ENCODE measurements at regions not wholly inside any gene's neighbourhood (a gene's known extent, or its start where the extent isn't known, plus 50 kb on each side); places are given as distances from the start of the nearest gene placed in this dataset.

DNA sequence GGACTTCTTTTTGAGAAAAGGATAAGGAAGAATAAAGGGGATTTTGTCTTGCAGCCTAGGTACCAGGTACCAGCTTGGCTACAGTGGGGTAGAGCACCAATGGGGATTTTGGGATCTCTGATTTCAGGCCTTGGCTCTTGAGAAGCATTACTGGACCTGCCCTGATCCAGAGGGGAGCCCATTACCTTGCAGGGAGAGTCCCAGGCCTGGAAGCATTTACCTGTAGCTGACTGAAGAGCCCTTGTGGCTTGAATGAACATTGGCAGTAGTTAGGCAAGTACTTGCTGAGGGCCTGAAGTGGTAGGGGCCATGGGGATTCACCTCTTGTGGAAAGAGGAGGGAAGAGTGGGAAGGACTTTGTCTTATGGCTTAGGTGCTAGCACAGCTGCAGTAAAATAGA, 308.2 kb upstream of the FBXO33 start:
- Histone ChIP-seq H3K4me1 (ENCODE audit: control insufficient read depth in 1 of 2, insufficient read depth in 2 of 2, low read length in 2 of 2) (no peaks in the 10 kb centered on the region), H2AFZ (ENCODE audit: low read depth, low read length, poor library complexity, severe bottlenecking) (no peak overlapping the region), H3K27me3 (ENCODE audit: insufficient read depth, low read length) (no peaks in the 10 kb centered on the region), H3K9me3 (ENCODE audit: control insufficient read depth in 1 of 2, insufficient read depth in 1 of 2, low read depth in 1 of 2, low read length in 2 of 2) (no peaks in the 10 kb centered on the region), H3K9ac (ENCODE audit: low read length) (no peak overlapping the region), H3K9me2 (ENCODE audit: insufficient read depth) (no peaks in the 10 kb centered on the region), H3K79me2 (ENCODE audit: insufficient read depth, low read length) (no peaks in the 10 kb centered on the region), H4K20me1 (ENCODE audit: insufficient read depth) (no peaks in the 10 kb centered on the region), H3K36me3 (ENCODE audit: control insufficient read depth in 1 of 2, insufficient read depth in 2 of 2, low read length in 2 of 2) (no peaks in the 10 kb centered on the region), H3K4me3 (replicated peaks in 1 of 2; ENCODE audit: low read depth in 1 of 2, low read length in 2 of 2) (no peak overlapping the region), H3K4me2 (ENCODE audit: low read length) (no peak overlapping the region), H3K27ac (ENCODE audit: low read depth, low read length) (no peak overlapping the region)
- no TSS peak for BruUV-seq (replicated peaks)
- CTCF ChIA-PET, result no interaction called here
- DNase-seq (ENCODE audit: low read depth, low spot score), result no peak
- TF ChIP-seq POLR2A (IDR thresholded peaks at IDR 0.05; ENCODE audit: borderline replicate concordance, extremely low read depth, insufficient read depth, insufficient read length), result no peak
- TF ChIP-seq EZH2phosphoT487 (IDR thresholded peaks at IDR 0.05; ENCODE audit: borderline replicate concordance), result no peak
- TF ChIP-seq SP1 (IDR thresholded peaks at IDR 0.05; ENCODE audit: low read depth), result no peak
- TF ChIP-seq, protein P1, sequence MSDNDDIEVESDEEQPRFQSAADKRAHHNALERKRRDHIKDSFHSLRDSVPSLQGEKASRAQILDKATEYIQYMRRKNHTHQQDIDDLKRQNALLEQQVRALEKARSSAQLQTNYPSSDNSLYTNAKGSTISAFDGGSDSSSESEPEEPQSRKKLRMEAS (IDR thresholded peaks at IDR 0.05), result no peak
- no peak for TF ChIP-seq EZH2 (IDR thresholded peaks at IDR 0.05)
- TF ChIP-seq POLR2AphosphoS5 (IDR thresholded peaks at IDR 0.05; ENCODE audit: low read depth, low read length), result no peak
- TF ChIP-seq, protein P2, sequence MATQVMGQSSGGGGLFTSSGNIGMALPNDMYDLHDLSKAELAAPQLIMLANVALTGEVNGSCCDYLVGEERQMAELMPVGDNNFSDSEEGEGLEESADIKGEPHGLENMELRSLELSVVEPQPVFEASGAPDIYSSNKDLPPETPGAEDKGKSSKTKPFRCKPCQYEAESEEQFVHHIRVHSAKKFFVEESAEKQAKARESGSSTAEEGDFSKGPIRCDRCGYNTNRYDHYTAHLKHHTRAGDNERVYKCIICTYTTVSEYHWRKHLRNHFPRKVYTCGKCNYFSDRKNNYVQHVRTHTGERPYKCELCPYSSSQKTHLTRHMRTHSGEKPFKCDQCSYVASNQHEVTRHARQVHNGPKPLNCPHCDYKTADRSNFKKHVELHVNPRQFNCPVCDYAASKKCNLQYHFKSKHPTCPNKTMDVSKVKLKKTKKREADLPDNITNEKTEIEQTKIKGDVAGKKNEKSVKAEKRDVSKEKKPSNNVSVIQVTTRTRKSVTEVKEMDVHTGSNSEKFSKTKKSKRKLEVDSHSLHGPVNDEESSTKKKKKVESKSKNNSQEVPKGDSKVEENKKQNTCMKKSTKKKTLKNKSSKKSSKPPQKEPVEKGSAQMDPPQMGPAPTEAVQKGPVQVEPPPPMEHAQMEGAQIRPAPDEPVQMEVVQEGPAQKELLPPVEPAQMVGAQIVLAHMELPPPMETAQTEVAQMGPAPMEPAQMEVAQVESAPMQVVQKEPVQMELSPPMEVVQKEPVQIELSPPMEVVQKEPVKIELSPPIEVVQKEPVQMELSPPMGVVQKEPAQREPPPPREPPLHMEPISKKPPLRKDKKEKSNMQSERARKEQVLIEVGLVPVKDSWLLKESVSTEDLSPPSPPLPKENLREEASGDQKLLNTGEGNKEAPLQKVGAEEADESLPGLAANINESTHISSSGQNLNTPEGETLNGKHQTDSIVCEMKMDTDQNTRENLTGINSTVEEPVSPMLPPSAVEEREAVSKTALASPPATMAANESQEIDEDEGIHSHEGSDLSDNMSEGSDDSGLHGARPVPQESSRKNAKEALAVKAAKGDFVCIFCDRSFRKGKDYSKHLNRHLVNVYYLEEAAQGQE (IDR thresholded peaks at IDR 0.05; ENCODE audit: low read depth), result no peak
- POLR2A ChIA-PET, result no interaction called here
- intact Hi-C loops (cut with micrococcal nuclease), result no loop called here
- no peak for ATAC-seq
- RAD21 ChIA-PET (ENCODE audit: low non-redundant PET in 1 of 2, low total read pairs in 2 of 2, uncharacterized antibody in 2 of 2, unreplicated experiment in 2 of 2), result no interaction called here

DNA sequence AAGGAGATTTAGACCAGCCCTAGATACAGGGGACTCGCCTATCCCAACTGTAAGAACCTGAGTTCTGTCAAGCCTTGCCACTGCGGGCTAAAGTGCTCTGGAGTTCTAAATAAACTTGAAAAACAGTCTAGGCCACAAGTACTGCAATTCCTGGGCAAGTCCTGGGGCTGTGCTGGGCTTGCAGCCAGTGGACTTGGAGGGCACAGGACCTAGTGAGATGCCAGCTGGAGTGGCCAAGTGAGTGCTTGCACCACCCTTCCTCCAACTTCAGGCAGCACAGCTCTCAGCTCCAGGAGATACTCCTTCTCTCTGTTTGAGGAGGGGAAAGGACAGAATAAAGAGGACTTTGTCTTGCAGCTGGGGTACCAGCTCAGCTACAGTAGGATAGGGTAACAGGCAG, 307.6 kb upstream of the FBXO33 start:
- H3K9me2 ChIP-seq (ENCODE audit: insufficient read depth), result no peaks in the 10 kb centered on the region
- intact Hi-C loops (cut with micrococcal nuclease), result no loop called here
- no peak overlapping the region for H3K4me3 ChIP-seq (replicated peaks in 1 of 2; ENCODE audit: low read depth in 1 of 2, low read length in 2 of 2)
- ChIA-PET RAD21 (ENCODE audit: low non-redundant PET in 1 of 2, low total read pairs in 2 of 2, uncharacterized antibody in 2 of 2, unreplicated experiment in 2 of 2) (no interaction called here), CTCF (no interaction called here), POLR2A (no interaction called here)
- no peak for ATAC-seq
- H3K9me3 ChIP-seq (ENCODE audit: control insufficient read depth in 1 of 2, insufficient read depth in 1 of 2, low read depth in 1 of 2, low read length in 2 of 2), result no peaks in the 10 kb centered on the region
- H3K27ac ChIP-seq (ENCODE audit: low read depth, low read length), result no peak overlapping the region
- no peaks in the 10 kb centered on the region for H3K27me3 ChIP-seq (ENCODE audit: insufficient read depth, low read length)
- H4K20me1 ChIP-seq (ENCODE audit: insufficient read depth), result no peaks in the 10 kb centered on the region
- no peak overlapping the region for H3K4me2 ChIP-seq (ENCODE audit: low read length)
- no peaks in the 10 kb centered on the region for H3K36me3 ChIP-seq (ENCODE audit: control insufficient read depth in 1 of 2, insufficient read depth in 2 of 2, low read length in 2 of 2)
- no peak for DNase-seq (ENCODE audit: low read depth, low spot score)
- no TSS peak for BruUV-seq (replicated peaks)
- H3K9ac ChIP-seq (ENCODE audit: low read length), result no peak overlapping the region
- no peaks in the 10 kb centered on the region for H3K79me2 ChIP-seq (ENCODE audit: insufficient read depth, low read length)
- H2AFZ ChIP-seq (ENCODE audit: low read depth, low read length, poor library complexity, severe bottlenecking), result no peak overlapping the region
- no peaks in the 10 kb centered on the region for H3K4me1 ChIP-seq (ENCODE audit: control insufficient read depth in 1 of 2, insufficient read depth in 2 of 2, low read length in 2 of 2)
- TF ChIP-seq SRF (IDR thresholded peaks at IDR 0.05; ENCODE audit: low read depth) (no peak), ZNF274 (IDR thresholded peaks at IDR 0.05; ENCODE audit: low read depth, low read length) (no peak), POLR2AphosphoS5 (IDR thresholded peaks at IDR 0.05; ENCODE audit: low read depth, low read length) (no peak), JUND (IDR thresholded peaks at IDR 0.05) (no peak), EZH2 (IDR thresholded peaks at IDR 0.05) (no peak), SIN3A (IDR thresholded peaks at IDR 0.05; ENCODE audit: low read depth) (no peak), RAD21 (IDR thresholded peaks at IDR 0.05; ENCODE audit: low read depth) (no peak), EZH2phosphoT487 (IDR thresholded peaks at IDR 0.05; ENCODE audit: borderline replicate concordance) (no peak)
- TF ChIP-seq, protein P1 (IDR thresholded peaks at IDR 0.05), result no peak
- TF ChIP-seq, protein P3, sequence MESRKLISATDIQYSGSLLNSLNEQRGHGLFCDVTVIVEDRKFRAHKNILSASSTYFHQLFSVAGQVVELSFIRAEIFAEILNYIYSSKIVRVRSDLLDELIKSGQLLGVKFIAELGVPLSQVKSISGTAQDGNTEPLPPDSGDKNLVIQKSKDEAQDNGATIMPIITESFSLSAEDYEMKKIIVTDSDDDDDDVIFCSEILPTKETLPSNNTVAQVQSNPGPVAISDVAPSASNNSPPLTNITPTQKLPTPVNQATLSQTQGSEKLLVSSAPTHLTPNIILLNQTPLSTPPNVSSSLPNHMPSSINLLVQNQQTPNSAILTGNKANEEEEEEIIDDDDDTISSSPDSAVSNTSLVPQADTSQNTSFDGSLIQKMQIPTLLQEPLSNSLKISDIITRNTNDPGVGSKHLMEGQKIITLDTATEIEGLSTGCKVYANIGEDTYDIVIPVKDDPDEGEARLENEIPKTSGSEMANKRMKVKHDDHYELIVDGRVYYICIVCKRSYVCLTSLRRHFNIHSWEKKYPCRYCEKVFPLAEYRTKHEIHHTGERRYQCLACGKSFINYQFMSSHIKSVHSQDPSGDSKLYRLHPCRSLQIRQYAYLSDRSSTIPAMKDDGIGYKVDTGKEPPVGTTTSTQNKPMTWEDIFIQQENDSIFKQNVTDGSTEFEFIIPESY (IDR thresholded peaks at IDR 0.05; ENCODE audit: extremely low read depth, insufficient replicate concordance, low read length), result no peak
